ENCODE measurements at regions not wholly inside any gene's neighbourhood (a gene's known extent, or its start where the extent isn't known, plus 50 kb on each side); places are given as distances from the start of the nearest gene placed in this dataset.

GRCh38 chr22:48845356-48845936 is 982.2 kb downstream of the BRD1 start:
- TF ChIP-seq CTCF (IDR thresholded peaks at IDR 0.05): no peak
- TF ChIP-seq POLR2A (IDR thresholded peaks at IDR 0.05): no peak

All from heart left ventricle (tissue), 13 donors.